ENCODE measurements at regions not wholly inside any gene's neighbourhood (a gene's known extent, or its start where the extent isn't known, plus 50 kb on each side); places are given as distances from the start of the nearest gene placed in this dataset.

DNA sequence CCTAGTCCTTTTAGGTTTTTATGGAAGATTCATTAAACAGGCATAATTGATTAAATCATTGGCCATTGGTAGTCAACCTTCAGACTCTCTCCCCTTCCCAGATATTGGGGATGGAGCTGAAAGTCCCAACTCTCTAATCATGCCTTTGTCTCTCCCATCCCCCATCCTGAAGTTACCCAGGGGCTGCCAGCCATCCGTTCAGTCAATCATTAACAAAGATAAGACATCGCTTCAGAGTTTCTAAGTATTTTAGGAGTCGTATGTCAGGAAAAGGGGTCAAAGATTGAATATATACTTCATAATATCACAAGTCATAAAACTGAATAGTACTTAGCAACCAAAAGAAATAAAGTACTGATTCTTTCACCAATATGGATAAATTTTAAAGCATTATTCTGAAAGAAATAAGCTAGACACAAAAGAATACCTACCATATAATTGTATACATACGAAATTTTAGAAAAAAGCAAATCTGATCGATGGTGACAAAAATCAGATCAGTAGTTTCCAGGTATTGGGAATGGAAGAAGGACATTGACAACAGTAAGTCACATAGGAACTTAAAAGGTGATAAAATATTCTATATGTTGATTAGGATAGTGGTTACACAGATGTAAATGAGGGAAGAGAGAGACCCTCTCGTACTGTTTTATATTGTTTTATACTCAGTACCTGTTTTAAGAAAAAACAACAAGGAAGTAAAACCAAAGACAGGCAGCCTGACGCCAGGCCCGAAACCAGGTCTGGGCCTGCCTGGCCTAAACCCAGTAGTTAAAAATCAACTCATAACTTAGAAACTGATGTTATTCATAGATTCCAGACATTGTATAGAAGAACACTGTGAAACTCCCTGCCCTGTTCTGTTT, 414.4 kb downstream of the DAD1 start:
- TF ChIP-seq EZH2 (IDR thresholded peaks at IDR 0.05; ENCODE audit: borderline replicate concordance, insufficient read depth, low read depth, low read length, poor library complexity, severe bottlenecking): no peak
- TF ChIP-seq, protein P1, sequence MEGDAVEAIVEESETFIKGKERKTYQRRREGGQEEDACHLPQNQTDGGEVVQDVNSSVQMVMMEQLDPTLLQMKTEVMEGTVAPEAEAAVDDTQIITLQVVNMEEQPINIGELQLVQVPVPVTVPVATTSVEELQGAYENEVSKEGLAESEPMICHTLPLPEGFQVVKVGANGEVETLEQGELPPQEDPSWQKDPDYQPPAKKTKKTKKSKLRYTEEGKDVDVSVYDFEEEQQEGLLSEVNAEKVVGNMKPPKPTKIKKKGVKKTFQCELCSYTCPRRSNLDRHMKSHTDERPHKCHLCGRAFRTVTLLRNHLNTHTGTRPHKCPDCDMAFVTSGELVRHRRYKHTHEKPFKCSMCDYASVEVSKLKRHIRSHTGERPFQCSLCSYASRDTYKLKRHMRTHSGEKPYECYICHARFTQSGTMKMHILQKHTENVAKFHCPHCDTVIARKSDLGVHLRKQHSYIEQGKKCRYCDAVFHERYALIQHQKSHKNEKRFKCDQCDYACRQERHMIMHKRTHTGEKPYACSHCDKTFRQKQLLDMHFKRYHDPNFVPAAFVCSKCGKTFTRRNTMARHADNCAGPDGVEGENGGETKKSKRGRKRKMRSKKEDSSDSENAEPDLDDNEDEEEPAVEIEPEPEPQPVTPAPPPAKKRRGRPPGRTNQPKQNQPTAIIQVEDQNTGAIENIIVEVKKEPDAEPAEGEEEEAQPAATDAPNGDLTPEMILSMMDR (IDR thresholded peaks at IDR 0.05): no peak
- Histone ChIP-seq H2AFZ (ENCODE audit: insufficient read depth, low read depth, low read length, poor library complexity, severe bottlenecking) (no peak overlapping the region), H3K27ac (ENCODE audit: low read length in 2 of 2) (no peak overlapping the region), H3K9ac (ENCODE audit: low read length) (no peak overlapping the region), H3K36me3 (replicated peaks in 1 of 2; ENCODE audit: control extremely low read depth in 1 of 2, control insufficient read depth in 1 of 2, extremely low read depth in 1 of 2, insufficient read depth in 2 of 2, low read length in 1 of 2) (no peaks in the 10 kb centered on the region), H3K79me2 (ENCODE audit: control insufficient read depth, insufficient read depth, low read length) (no peaks in the 10 kb centered on the region), H3K9me3 (ENCODE audit: control extremely low read depth in 1 of 3, control insufficient read depth in 2 of 3, insufficient read depth in 1 of 3, low read length in 2 of 3) (no peaks in the 10 kb centered on the region), H3K4me3 (ENCODE audit: control extremely low read depth in 1 of 5, extremely low read depth in 1 of 5, insufficient read depth in 1 of 5, low read depth in 2 of 5, low read length in 4 of 5) (no peak overlapping the region), H3K4me2 (replicated peaks; ENCODE audit: low read depth, low read length, poor library complexity, severe bottlenecking) (no peak overlapping the region), H3K27me3 (replicated peaks in 1 of 4; ENCODE audit: control extremely low read depth in 1 of 4, control insufficient read depth in 3 of 4, insufficient read depth in 4 of 4, low read length in 3 of 4) (peaks cover 0 to 21% (median 13%) of the 10 kb centered on the region in 4 experiments), H3K4me1 (ENCODE audit: control insufficient read depth in 2 of 2, insufficient read depth in 2 of 2, low read length in 2 of 2) (no peaks in the 10 kb centered on the region), H4K20me1 (ENCODE audit: control insufficient read depth, insufficient read depth, low read length, poor library complexity, severe bottlenecking) (no peaks in the 10 kb centered on the region)
- H3K4me1 Mint-ChIP-seq: peaks cover 5% of the 10 kb centered on the region
- POLR2A ChIA-PET: no interaction called here
- H3K4me3 Mint-ChIP-seq: no peak overlapping the region
- CTCF ChIA-PET: no interaction called here
- DNase-seq (no peak), ATAC-seq (ENCODE audit: low read depth) (no peak)
- WGBS (ENCODE audit: insufficient coverage): no CpG with 5 or more reads among the region's 8 CpGs
- H3K27me3 Mint-ChIP-seq: peaks cover 45% of the 10 kb centered on the region
- no peak overlapping the region for H3K27ac Mint-ChIP-seq
- no peaks in the 10 kb centered on the region for H3K9me3 Mint-ChIP-seq (ENCODE audit: insufficient read depth)
- intact Hi-C loops (cut with micrococcal nuclease): no loop called here
